ENCODE measurements at regions not wholly inside any gene's neighbourhood (a gene's known extent, or its start where the extent isn't known, plus 50 kb on each side); places are given as distances from the start of the nearest gene placed in this dataset.

DNA sequence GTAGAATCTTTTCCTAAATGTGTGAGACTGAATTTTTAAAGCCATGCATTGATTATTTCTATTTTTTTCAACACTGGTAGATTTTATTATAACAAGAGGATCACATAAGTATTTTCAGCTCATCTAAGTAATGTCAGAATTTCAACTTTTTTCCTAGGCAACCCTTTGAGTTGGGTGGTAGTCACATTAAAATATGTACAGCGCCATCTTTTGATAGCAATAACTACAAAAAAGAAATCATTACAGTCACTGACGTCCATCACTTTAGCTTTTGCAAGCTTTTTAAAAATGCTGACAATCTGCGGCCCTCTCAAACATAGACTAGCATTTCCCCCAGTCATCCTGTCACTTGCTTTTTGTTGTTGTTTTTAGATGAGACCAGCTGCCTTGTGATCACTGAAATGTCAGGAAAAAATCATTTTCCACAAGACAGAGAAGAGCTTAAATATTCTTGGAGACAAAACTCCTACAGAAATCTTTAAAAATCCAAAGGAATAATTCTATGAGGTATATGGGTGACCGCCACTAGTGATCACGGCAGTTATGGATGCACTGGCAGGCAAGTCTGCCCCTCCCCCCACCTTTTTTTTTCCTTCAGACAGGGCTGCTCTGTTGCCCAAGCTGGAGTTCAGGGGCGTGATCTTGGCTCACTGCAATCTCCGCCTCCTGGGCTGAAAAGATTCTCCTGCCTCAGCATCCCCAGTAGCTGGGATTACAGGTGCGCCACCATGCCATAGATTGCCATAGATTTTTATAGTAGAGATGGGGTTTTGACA is 384.0 kb upstream of the KCNMB2 start:
- ATAC-seq, result no peak
- TF ChIP-seq CTCF (IDR thresholded peaks at IDR 0.05), result no peak
- Histone ChIP-seq H3K4me3 (no peak overlapping the region), H3K27me3 (no peaks in the 10 kb centered on the region), H3K4me1 (no peaks in the 10 kb centered on the region), H3K9me3 (no peaks in the 10 kb centered on the region), H3K27ac (no peak overlapping the region), H3K36me3 (no peaks in the 10 kb centered on the region)
- no peak for DNase-seq
- intact Hi-C loops (cut with DNase I), result no loop called here

DNA sequence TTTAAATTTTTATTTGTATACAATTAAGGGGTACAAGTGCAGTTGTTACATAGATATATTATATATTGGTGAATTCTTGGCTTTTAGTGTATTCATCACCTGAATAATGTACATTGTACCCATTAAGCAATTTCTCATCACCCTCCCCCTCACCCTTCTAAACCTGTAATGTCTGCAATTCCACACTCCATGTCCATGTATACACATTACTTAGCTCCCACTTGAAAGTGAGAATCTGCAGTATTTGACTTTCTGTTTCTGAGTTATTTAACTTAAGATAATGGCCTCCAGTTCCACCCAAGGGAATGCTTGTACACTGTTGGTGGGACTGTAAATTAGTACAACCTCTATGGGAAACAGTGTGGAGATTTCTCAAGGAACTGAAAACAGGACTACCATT is 383.2 kb upstream of the KCNMB2 start:
- Histone ChIP-seq H3K4me1 (no peaks in the 10 kb centered on the region), H3K4me3 (no peak overlapping the region), H3K27me3 (no peaks in the 10 kb centered on the region), H3K36me3 (no peaks in the 10 kb centered on the region), H3K9me3 (no peaks in the 10 kb centered on the region), H3K27ac (no peak overlapping the region)
- no peak for TF ChIP-seq CTCF (IDR thresholded peaks at IDR 0.05)
- ATAC-seq, result peak; percentile 58
- no peak for DNase-seq
- intact Hi-C loops (cut with DNase I), result no loop called here

- H3K4me1 ChIP-seq, result no peaks in the 10 kb centered on the region
- no peaks in the 10 kb centered on the region for H3K27me3 ChIP-seq
- intact Hi-C loops (cut with DNase I), result no loop called here
- no peak overlapping the region for H3K27ac ChIP-seq
- no peak for TF ChIP-seq CTCF (IDR thresholded peaks at IDR 0.05)
- ATAC-seq (no peak), DNase-seq (no peak)
- no peaks in the 10 kb centered on the region for H3K36me3 ChIP-seq
- no peaks in the 10 kb centered on the region for H3K9me3 ChIP-seq
- no peak overlapping the region for H3K4me3 ChIP-seq
Measured at GRCh38 chr3:178155521-178155920, 380.7 kb upstream of the KCNMB2 start.

DNA sequence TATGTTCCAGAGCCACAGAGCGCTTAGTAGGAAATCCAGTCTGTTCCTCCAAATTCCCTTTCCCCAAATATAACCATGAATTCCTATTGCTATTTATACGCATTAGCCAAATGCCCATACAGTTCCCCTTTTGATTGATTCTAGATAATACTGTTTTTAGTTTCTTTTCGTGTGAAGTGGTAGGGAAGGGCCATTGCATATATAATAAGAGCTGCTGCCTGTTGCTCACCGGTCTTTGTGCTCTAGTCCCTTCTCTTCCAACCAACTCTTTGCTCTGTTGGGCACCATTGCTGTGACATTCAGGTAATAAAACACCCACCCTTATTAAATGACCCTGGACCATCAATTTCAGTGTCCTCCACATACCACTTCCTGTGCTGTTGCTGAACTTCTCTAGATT is 379.9 kb upstream of the KCNMB2 start:
- no peak for TF ChIP-seq CTCF (IDR thresholded peaks at IDR 0.05)
- H3K4me1 ChIP-seq, result no peaks in the 10 kb centered on the region
- no peak for DNase-seq
- H3K9me3 ChIP-seq, result no peaks in the 10 kb centered on the region
- H3K27me3 ChIP-seq, result no peaks in the 10 kb centered on the region
- H3K4me3 ChIP-seq, result no peak overlapping the region
- no peaks in the 10 kb centered on the region for H3K36me3 ChIP-seq
- H3K27ac ChIP-seq, result no peak overlapping the region
- no peak for ATAC-seq
- intact Hi-C loops (cut with DNase I), result no loop called here

DNA sequence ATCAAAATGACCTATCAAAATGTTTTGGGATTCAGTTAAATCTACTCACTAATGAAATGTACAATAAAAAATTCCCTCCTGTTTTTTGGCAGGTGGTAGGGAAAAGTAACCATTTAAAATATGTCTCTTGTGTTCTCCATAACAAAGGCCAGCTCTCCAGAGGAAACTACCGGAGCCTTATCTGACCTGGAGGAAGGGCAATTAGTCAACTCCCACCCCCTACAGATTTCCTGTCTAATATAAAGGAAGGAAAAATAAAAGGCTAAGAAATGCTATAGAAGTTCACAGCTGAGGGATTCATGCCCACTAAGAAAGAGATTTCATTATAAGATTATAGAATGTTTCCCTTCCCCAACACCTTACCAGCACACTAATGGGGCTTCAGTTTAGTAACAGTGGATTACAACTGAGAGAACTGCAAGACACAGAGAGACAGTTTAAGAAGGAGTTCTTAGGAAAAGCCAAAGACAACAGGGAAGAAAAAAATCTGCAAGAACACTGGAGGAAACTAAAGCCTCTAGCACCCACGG is 376.5 kb upstream of the KCNMB2 start:
- H3K27ac ChIP-seq, result no peak overlapping the region
- no peaks in the 10 kb centered on the region for H3K27me3 ChIP-seq
- ATAC-seq (no peak), DNase-seq (no peak)
- H3K9me3 ChIP-seq, result no peaks in the 10 kb centered on the region
- H3K36me3 ChIP-seq, result no peaks in the 10 kb centered on the region
- no peaks in the 10 kb centered on the region for H3K4me1 ChIP-seq
- intact Hi-C loops (cut with DNase I), result no loop called here
- TF ChIP-seq CTCF (IDR thresholded peaks at IDR 0.05), result no peak
- H3K4me3 ChIP-seq, result no peak overlapping the region
